ENCODE measurements at regions not wholly inside any gene's neighbourhood (a gene's known extent, or its start where the extent isn't known, plus 50 kb on each side); places are given as distances from the start of the nearest gene placed in this dataset.

- Mint-ChIP-seq H3K4me3 (no peak overlapping the region), H3K4me1 (no peaks in the 10 kb centered on the region), H3K9me3 (peaks cover 0 to 12% (median 4%) of the 10 kb centered on the region in 8 donors), H3K27ac (no peak overlapping the region), H3K36me3 (no peaks in the 10 kb centered on the region), H3K27me3 (no peaks in the 10 kb centered on the region)
- POLR2A ChIA-PET (ENCODE audit: partially characterized antibody): no interaction called here
- Histone ChIP-seq H3K4me1 (ENCODE audit: insufficient read depth, low read length) (no peaks in the 10 kb centered on the region), H3K9me3 (ENCODE audit: control insufficient read depth in 1 of 2, low read length in 2 of 2) (no peaks in the 10 kb centered on the region), H3K36me3 (ENCODE audit: insufficient read depth, low read length) (no peaks in the 10 kb centered on the region), H3K27ac (ENCODE audit: low read depth, low read length) (no peak overlapping the region), H3K4me3 (ENCODE audit: low read length in 2 of 2) (no peak overlapping the region), H3K27me3 (ENCODE audit: insufficient read depth, low read length) (no peaks in the 10 kb centered on the region)
- intact Hi-C loops (cut with micrococcal nuclease): no loop called here
- DNase-seq: no peak
- CTCF ChIA-PET (ENCODE audit: partially characterized antibody): no interaction called here
Measured at GRCh38 chr3:22262386-22262785, 511.4 kb upstream of the ZNF385D start.

GRCh38 chr3:22263042-22263441 lies 512.0 kb upstream of the ZNF385D start:
- Mint-ChIP-seq H3K4me3 (no peak overlapping the region), H3K4me1 (no peaks in the 10 kb centered on the region), H3K36me3 (no peaks in the 10 kb centered on the region), H3K27ac (no peak overlapping the region), H3K27me3 (no peaks in the 10 kb centered on the region), H3K9me3 (peaks cover 0 to 12% (median 4%) of the 10 kb centered on the region in 8 donors)
- intact Hi-C loops (cut with micrococcal nuclease): no loop called here
- H3K36me3 ChIP-seq (ENCODE audit: insufficient read depth, low read length): no peaks in the 10 kb centered on the region
- no peak overlapping the region for H3K4me3 ChIP-seq (ENCODE audit: low read length in 2 of 2)
- ChIA-PET POLR2A (ENCODE audit: partially characterized antibody) (no interaction called here), CTCF (ENCODE audit: partially characterized antibody) (no interaction called here)
- H3K4me1 ChIP-seq (ENCODE audit: insufficient read depth, low read length): no peaks in the 10 kb centered on the region
- H3K27ac ChIP-seq (ENCODE audit: low read depth, low read length): no peak overlapping the region
- no peak for DNase-seq
- H3K9me3 ChIP-seq (ENCODE audit: control insufficient read depth in 1 of 2, low read length in 2 of 2): no peaks in the 10 kb centered on the region
- H3K27me3 ChIP-seq (ENCODE audit: insufficient read depth, low read length): no peaks in the 10 kb centered on the region

DNA sequence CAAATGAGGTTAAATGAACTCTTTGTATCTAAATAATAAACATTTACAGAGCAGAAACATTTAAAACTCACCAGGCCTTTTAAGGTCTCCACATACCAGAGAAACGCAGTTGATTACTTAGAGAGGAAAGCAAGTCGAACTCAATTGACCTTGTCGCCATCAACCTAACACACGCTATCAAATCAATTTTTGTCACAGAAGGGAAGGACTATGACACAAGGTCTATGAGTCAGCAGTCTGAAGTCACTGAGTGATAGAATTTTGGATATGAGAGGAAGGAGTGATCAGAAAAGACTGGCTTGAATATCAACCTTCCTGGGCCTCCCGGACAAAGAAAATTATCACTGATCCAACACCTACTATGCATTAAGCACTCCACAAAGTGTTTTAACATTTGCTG lies 514.4 kb upstream of the ZNF385D start:
- Mint-ChIP-seq H3K9me3 (peaks cover 0 to 12% (median 3%) of the 10 kb centered on the region in 8 donors), H3K36me3 (no peaks in the 10 kb centered on the region), H3K27me3 (no peaks in the 10 kb centered on the region), H3K27ac (no peak overlapping the region), H3K4me3 (no peak overlapping the region), H3K4me1 (no peaks in the 10 kb centered on the region)
- Histone ChIP-seq H3K4me3 (ENCODE audit: low read length in 2 of 2) (no peak overlapping the region), H3K27me3 (ENCODE audit: insufficient read depth, low read length) (no peaks in the 10 kb centered on the region), H3K4me1 (ENCODE audit: insufficient read depth, low read length) (no peaks in the 10 kb centered on the region), H3K36me3 (ENCODE audit: insufficient read depth, low read length) (no peaks in the 10 kb centered on the region), H3K9me3 (ENCODE audit: control insufficient read depth in 1 of 2, low read length in 2 of 2) (no peaks in the 10 kb centered on the region), H3K27ac (ENCODE audit: low read depth, low read length) (no peak overlapping the region)
- DNase-seq: no peak
- intact Hi-C loops (cut with micrococcal nuclease): no loop called here
- CTCF ChIA-PET (ENCODE audit: partially characterized antibody): no interaction called here
- POLR2A ChIA-PET (ENCODE audit: partially characterized antibody): no interaction called here

DNA sequence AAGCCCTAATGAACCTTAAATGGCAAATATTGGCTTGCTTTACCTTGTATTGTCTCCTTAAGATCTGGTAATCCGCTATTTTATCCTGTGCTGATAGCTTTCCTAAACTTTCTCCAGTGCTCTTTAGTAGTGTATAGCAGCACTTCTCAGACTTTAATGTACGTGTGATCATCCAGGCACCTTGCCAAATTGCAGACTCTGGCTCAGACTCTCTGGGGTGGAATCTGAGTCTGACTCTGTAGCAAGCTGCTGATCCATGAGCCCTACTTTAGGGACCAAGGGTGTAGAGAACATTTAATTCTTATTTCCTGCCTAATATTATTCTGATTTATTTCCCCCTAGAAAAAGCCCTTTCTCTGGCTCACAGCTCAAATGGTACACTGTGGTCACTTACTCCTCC lies 518.8 kb upstream of the ZNF385D start:
- Histone ChIP-seq H3K27ac (ENCODE audit: low read depth, low read length) (no peak overlapping the region), H3K36me3 (ENCODE audit: insufficient read depth, low read length) (no peaks in the 10 kb centered on the region), H3K4me3 (ENCODE audit: low read length in 2 of 2) (no peak overlapping the region), H3K9me3 (ENCODE audit: control insufficient read depth in 1 of 2, low read length in 2 of 2) (no peaks in the 10 kb centered on the region), H3K4me1 (ENCODE audit: insufficient read depth, low read length) (no peaks in the 10 kb centered on the region), H3K27me3 (ENCODE audit: insufficient read depth, low read length) (no peaks in the 10 kb centered on the region)
- H3K4me3 Mint-ChIP-seq: no peak overlapping the region
- CTCF ChIA-PET (ENCODE audit: partially characterized antibody): no interaction called here
- no peak overlapping the region for H3K27ac Mint-ChIP-seq
- POLR2A ChIA-PET (ENCODE audit: partially characterized antibody): no interaction called here
- no peak for DNase-seq
- H3K4me1 Mint-ChIP-seq: no peaks in the 10 kb centered on the region
- H3K9me3 Mint-ChIP-seq: peaks cover 0 to 9% (median 3%) of the 10 kb centered on the region in 8 donors
- H3K36me3 Mint-ChIP-seq: no peaks in the 10 kb centered on the region
- no peaks in the 10 kb centered on the region for H3K27me3 Mint-ChIP-seq
- intact Hi-C loops (cut with micrococcal nuclease): no loop called here

DNA sequence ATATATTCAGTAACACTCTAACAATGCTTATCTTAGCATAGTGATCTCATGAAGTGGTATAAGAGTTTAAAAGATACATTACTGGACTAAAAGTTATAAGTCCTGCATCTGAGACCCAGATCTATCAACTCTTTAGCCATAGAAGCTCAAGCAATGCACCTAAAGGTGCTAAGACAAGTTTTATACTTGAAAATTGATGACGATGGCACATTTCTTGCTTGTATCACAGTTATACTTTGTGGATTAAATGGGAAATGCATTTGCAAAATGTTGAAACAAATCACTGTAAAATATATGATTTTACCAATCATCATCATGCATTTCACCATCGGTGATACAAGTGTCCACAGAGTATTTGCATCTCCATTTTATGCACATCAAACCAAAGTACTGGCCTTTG lies 525.3 kb upstream of the ZNF385D start:
- intact Hi-C loops (cut with micrococcal nuclease): no loop called here
- H3K9me3 Mint-ChIP-seq: peaks cover 0 to 13% (median 6%) of the 10 kb centered on the region in 8 donors
- H3K27ac Mint-ChIP-seq: no peak overlapping the region
- no peaks in the 10 kb centered on the region for H3K4me1 Mint-ChIP-seq
- no peaks in the 10 kb centered on the region for H3K36me3 Mint-ChIP-seq
- no peak overlapping the region for H3K27ac ChIP-seq (ENCODE audit: low read depth, low read length)
- no peaks in the 10 kb centered on the region for H3K9me3 ChIP-seq (ENCODE audit: control insufficient read depth in 1 of 2, low read length in 2 of 2)
- DNase-seq: no peak
- H3K4me1 ChIP-seq (ENCODE audit: insufficient read depth, low read length): no peaks in the 10 kb centered on the region
- POLR2A ChIA-PET (ENCODE audit: partially characterized antibody): no interaction called here
- H3K27me3 ChIP-seq (ENCODE audit: insufficient read depth, low read length): no peaks in the 10 kb centered on the region
- CTCF ChIA-PET (ENCODE audit: partially characterized antibody): no interaction called here
- H3K4me3 ChIP-seq (ENCODE audit: low read length in 2 of 2): no peak overlapping the region
- no peak overlapping the region for H3K4me3 Mint-ChIP-seq
- no peaks in the 10 kb centered on the region for H3K36me3 ChIP-seq (ENCODE audit: insufficient read depth, low read length)
- H3K27me3 Mint-ChIP-seq: no peaks in the 10 kb centered on the region

GRCh38 chr3:22284559-22284958 lies 533.5 kb upstream of the ZNF385D start:
- H3K9me3 ChIP-seq (ENCODE audit: control insufficient read depth in 1 of 2, low read length in 2 of 2): no peaks in the 10 kb centered on the region
- CTCF ChIA-PET (ENCODE audit: partially characterized antibody): no interaction called here
- no peaks in the 10 kb centered on the region for H3K4me1 ChIP-seq (ENCODE audit: insufficient read depth, low read length)
- H3K4me1 Mint-ChIP-seq: no peaks in the 10 kb centered on the region
- peaks cover 0 to 29% (median 12%) of the 10 kb centered on the region in 8 donors for H3K9me3 Mint-ChIP-seq
- H3K27me3 Mint-ChIP-seq: no peaks in the 10 kb centered on the region
- H3K27ac Mint-ChIP-seq: no peak overlapping the region
- H3K36me3 ChIP-seq (ENCODE audit: insufficient read depth, low read length): no peaks in the 10 kb centered on the region
- DNase-seq: no peak
- intact Hi-C loops (cut with micrococcal nuclease): no loop called here
- H3K27me3 ChIP-seq (ENCODE audit: insufficient read depth, low read length): no peaks in the 10 kb centered on the region
- no peak overlapping the region for H3K27ac ChIP-seq (ENCODE audit: low read depth, low read length)
- H3K36me3 Mint-ChIP-seq: no peaks in the 10 kb centered on the region
- POLR2A ChIA-PET (ENCODE audit: partially characterized antibody): no interaction called here
- no peak overlapping the region for H3K4me3 Mint-ChIP-seq
- H3K4me3 ChIP-seq (ENCODE audit: low read length in 2 of 2): no peak overlapping the region

DNA sequence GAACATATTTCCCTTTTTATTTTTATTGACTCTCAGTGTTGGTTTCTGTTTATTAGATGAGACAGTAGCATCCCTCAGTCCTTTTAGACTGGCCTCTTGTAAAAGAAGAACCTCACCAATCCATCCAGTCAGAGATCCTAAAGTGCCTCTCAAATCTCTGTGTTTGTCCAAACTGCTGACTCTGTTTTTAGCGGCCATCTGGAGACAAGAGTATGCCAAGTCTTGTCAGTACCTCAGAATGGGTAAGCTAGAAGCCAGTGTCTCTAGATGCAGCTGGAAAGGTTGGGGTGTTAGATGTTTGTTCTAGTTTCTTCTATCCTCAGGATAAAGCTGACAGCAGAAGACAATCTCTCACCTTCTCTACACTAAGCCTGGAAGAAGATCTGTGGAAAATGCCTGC lies 537.7 kb upstream of the ZNF385D start:
- H3K9me3 Mint-ChIP-seq: peaks cover 0 to 13% (median 5%) of the 10 kb centered on the region in 8 donors
- intact Hi-C loops (cut with micrococcal nuclease): no loop called here
- CTCF ChIA-PET (ENCODE audit: partially characterized antibody): no interaction called here

GRCh38 chr3:22292681-22293080 lies 541.7 kb upstream of the ZNF385D start:
- Histone ChIP-seq H3K9me3 (ENCODE audit: control insufficient read depth in 1 of 2, low read length in 2 of 2) (peaks cover 0 to 4% of the 10 kb centered on the region in 2 donors), H3K27ac (ENCODE audit: low read depth, low read length) (no peak overlapping the region), H3K27me3 (ENCODE audit: insufficient read depth, low read length) (no peaks in the 10 kb centered on the region), H3K36me3 (ENCODE audit: insufficient read depth, low read length) (no peaks in the 10 kb centered on the region), H3K4me3 (ENCODE audit: low read length in 2 of 2) (no peak overlapping the region), H3K4me1 (ENCODE audit: insufficient read depth, low read length) (no peaks in the 10 kb centered on the region)
- Mint-ChIP-seq H3K4me3 (no peak overlapping the region), H3K4me1 (no peaks in the 10 kb centered on the region), H3K27ac (no peak overlapping the region), H3K36me3 (no peaks in the 10 kb centered on the region), H3K27me3 (no peaks in the 10 kb centered on the region), H3K9me3 (peaks cover 0 to 18% (median 3%) of the 10 kb centered on the region in 8 donors)
- intact Hi-C loops (cut with micrococcal nuclease): no loop called here
- no peak for DNase-seq
- ChIA-PET CTCF (ENCODE audit: partially characterized antibody) (no interaction called here), POLR2A (ENCODE audit: partially characterized antibody) (no interaction called here)

More for the DNA sequence above, 537.7 kb upstream of the ZNF385D start:
- no peaks in the 10 kb centered on the region for H3K36me3 Mint-ChIP-seq
- H3K27ac Mint-ChIP-seq: no peak overlapping the region
- no peaks in the 10 kb centered on the region for H3K27me3 ChIP-seq (ENCODE audit: insufficient read depth, low read length)
- no peak overlapping the region for H3K4me3 ChIP-seq (ENCODE audit: low read length in 2 of 2)
- H3K9me3 ChIP-seq (ENCODE audit: control insufficient read depth in 1 of 2, low read length in 2 of 2): no peaks in the 10 kb centered on the region
- H3K36me3 ChIP-seq (ENCODE audit: insufficient read depth, low read length): no peaks in the 10 kb centered on the region
- no peak for DNase-seq
- no peak overlapping the region for H3K4me3 Mint-ChIP-seq
- no peaks in the 10 kb centered on the region for H3K27me3 Mint-ChIP-seq
- H3K4me1 Mint-ChIP-seq: no peaks in the 10 kb centered on the region
- no peak overlapping the region for H3K27ac ChIP-seq (ENCODE audit: low read depth, low read length)
- no peaks in the 10 kb centered on the region for H3K4me1 ChIP-seq (ENCODE audit: insufficient read depth, low read length)
- POLR2A ChIA-PET (ENCODE audit: partially characterized antibody): no interaction called here
